Keratinocyte (primary cell): ENCODE measurements at regions not wholly inside any gene's neighbourhood (a gene's known extent, or its start where the extent isn't known, plus 50 kb on each side); places are given as distances from the start of the nearest gene placed in this dataset.

Experiments
- DNase-seq: peaks from one replicate; pipeline ENCODE4 v3.0.0-alpha.2; 2011; ENCODE audit warnings: low read depth, missing footprints, low spot score
- FAIRE-seq: peaks from 2 replicates; lab custom pipeline; 2011; peaks lifted over from hg19 to GRCh38; lab: Jason Lieb, UNC
- H2AFZ ChIP-seq: 2 replicates; pipeline ENCODE4 v1.6.0; 2012; ENCODE audit warnings: low read length, control low read depth, inconsistent platforms; ENCODE audit not compliant: control insufficient read depth
- H3K27ac ChIP-seq: 2 replicates; pipeline ENCODE4 v1.5.1; 2011; ENCODE audit warnings: low read length; ENCODE audit not compliant: control insufficient read depth, insufficient read depth
- H3K27me3 ChIP-seq: 3 replicates; pipeline ENCODE4 v1.6.0; 2011; ENCODE audit warnings: low read length; ENCODE audit not compliant: control insufficient read depth, insufficient read depth; ENCODE audit errors: extremely low read depth
- H3K36me3 ChIP-seq, 2 experiments: 2 replicates in 1 of 2; 3 replicates in 1 of 2; pipeline ENCODE4 v1.5.1; 2011; ENCODE audit warnings: low read length in 2 of 2, mild to moderate bottlenecking in 1 of 2; ENCODE audit not compliant: control insufficient read depth in 2 of 2, insufficient read depth in 2 of 2; ENCODE audit errors: extremely low read depth in 1 of 2
- H3K4me1 ChIP-seq: 3 replicates; pipeline ENCODE4 v1.5.1; 2011; ENCODE audit warnings: low read length; ENCODE audit not compliant: control insufficient read depth, insufficient read depth; ENCODE audit errors: extremely low read depth
- H3K4me2 ChIP-seq: 3 replicates; pipeline ENCODE4 v1.6.0; 2011; ENCODE audit warnings: low read depth, low read length; ENCODE audit not compliant: control insufficient read depth, insufficient read depth; ENCODE audit errors: extremely low read depth
- H3K4me3 ChIP-seq, 3 experiments: fragments of 200-600 bp in 1 of 3; sonication (generic) in 1 of 3; 2 replicates in 2 of 3; 3 replicates in 1 of 3; pipeline ENCODE4 v1.5.1; 2011 to 2016; ENCODE audit warnings: low read length in 3 of 3, mild to moderate bottlenecking in 3 of 3, control low read depth in 2 of 3, inconsistent platforms in 1 of 3, low read depth in 1 of 3, mixed read lengths in 1 of 3, mixed run types in 1 of 3, moderate library complexity in 1 of 3; ENCODE audit not compliant: control insufficient read depth in 2 of 3, insufficient read depth in 2 of 3; ENCODE audit errors: extremely low read depth in 1 of 3
- H3K79me2 ChIP-seq: 2 replicates; pipeline ENCODE4 v1.6.0; 2012; ENCODE audit warnings: low read length; ENCODE audit not compliant: control insufficient read depth, insufficient read depth
- H3K9ac ChIP-seq: 3 replicates; pipeline ENCODE4 v1.6.0; 2011; ENCODE audit warnings: low read length; ENCODE audit not compliant: control insufficient read depth, insufficient read depth; ENCODE audit errors: extremely low read depth
- H3K9me1 ChIP-seq: 3 replicates; pipeline ENCODE4 v1.6.0; 2011; ENCODE audit warnings: low read length; ENCODE audit not compliant: control insufficient read depth, insufficient read depth; ENCODE audit errors: extremely low read depth
- H3K9me3 ChIP-seq: 2 replicates; pipeline ENCODE4 v1.5.1; 2012; ENCODE audit warnings: low read depth, low read length; ENCODE audit not compliant: control insufficient read depth
- H4K20me1 ChIP-seq: 3 replicates; pipeline ENCODE4 v1.6.0; 2011; ENCODE audit warnings: low read length; ENCODE audit not compliant: control insufficient read depth, insufficient read depth; ENCODE audit errors: extremely low read depth
- EZH2 ChIP-seq: IDR thresholded peaks from one replicate; pipeline ENCODE4 v1.6.1; 2012; ENCODE audit warnings: inconsistent platforms, mild to moderate bottlenecking, low read length, moderate library complexity
- dilution Hi-C: fragments of 300-500 bp; cut with MboI; formaldehyde crosslinking; loops from one replicate; pipeline ENCODE4 v1.7.0; 2020; ENCODE audit warnings: low sequenced_read_pairs; ENCODE audit not compliant: extremely low pct_ligation_motif_present
- TF ChIP-seq, protein P1 (sequence below), 3 experiments: IDR thresholded peaks in 1 of 3; conservative IDR thresholded peaks in 1 of 3; optimal IDR thresholded peaks in 1 of 3; 2 replicates in 2 of 3; 3 replicates in 1 of 3; pipeline versions ENCODE3 to v1.5.1; 2011; ENCODE audit warnings: low read length in 3 of 3, mild to moderate bottlenecking in 3 of 3, moderate library complexity in 2 of 3, control low read depth in 1 of 3, inconsistent platforms in 1 of 3; ENCODE audit not compliant: insufficient read depth in 2 of 3; ENCODE audit errors: extremely low read depth in 1 of 3

DNA sequence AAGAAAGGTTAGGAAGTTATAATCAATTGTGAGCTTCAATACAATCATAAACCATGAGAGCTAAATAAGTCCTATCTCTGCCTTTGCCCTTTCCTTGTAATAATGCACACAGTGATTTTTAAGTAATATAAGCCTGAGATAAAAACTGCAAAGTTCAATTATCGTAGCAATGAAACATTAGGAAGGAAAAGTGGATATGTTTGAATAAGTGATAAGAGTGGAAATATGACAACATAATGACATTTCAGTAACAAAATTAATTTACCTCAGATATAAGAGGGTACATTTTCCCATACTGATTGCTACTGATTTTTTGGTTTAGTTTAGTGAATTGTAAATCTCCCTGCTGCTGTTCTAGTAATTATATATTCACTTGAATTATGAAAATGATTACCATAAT, 164.2 kb upstream of the FANCL start:
- dilution Hi-C loops: no loop called here
- no peak overlapping the region for H3K4me3 ChIP-seq
- H2AFZ ChIP-seq: no peak overlapping the region
- no peak for TF ChIP-seq EZH2
- TF ChIP-seq, protein P1, sequence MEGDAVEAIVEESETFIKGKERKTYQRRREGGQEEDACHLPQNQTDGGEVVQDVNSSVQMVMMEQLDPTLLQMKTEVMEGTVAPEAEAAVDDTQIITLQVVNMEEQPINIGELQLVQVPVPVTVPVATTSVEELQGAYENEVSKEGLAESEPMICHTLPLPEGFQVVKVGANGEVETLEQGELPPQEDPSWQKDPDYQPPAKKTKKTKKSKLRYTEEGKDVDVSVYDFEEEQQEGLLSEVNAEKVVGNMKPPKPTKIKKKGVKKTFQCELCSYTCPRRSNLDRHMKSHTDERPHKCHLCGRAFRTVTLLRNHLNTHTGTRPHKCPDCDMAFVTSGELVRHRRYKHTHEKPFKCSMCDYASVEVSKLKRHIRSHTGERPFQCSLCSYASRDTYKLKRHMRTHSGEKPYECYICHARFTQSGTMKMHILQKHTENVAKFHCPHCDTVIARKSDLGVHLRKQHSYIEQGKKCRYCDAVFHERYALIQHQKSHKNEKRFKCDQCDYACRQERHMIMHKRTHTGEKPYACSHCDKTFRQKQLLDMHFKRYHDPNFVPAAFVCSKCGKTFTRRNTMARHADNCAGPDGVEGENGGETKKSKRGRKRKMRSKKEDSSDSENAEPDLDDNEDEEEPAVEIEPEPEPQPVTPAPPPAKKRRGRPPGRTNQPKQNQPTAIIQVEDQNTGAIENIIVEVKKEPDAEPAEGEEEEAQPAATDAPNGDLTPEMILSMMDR (optimal IDR thresholded peaks at IDR 0.05 in 1 of 3, IDR thresholded peaks at IDR 0.05 in 1 of 3, conservative IDR thresholded peaks at IDR 0.05 in 1 of 3; ENCODE audit: extremely low read depth in 1 of 3, insufficient read depth in 2 of 3, low read length in 3 of 3): no peak
- H4K20me1 ChIP-seq: no peaks in the 10 kb centered on the region
- no peaks in the 10 kb centered on the region for H3K9me1 ChIP-seq
- H3K9me3 ChIP-seq: no peaks in the 10 kb centered on the region
- H3K4me2 ChIP-seq: no peak overlapping the region
- DNase-seq (no peak), FAIRE-seq (no peak)
- no peaks in the 10 kb centered on the region for H3K4me1 ChIP-seq
- H3K79me2 ChIP-seq: no peaks in the 10 kb centered on the region
- no peaks in the 10 kb centered on the region for H3K36me3 ChIP-seq
- H3K9ac ChIP-seq: no peak overlapping the region
- H3K27ac ChIP-seq: no peak overlapping the region
- no peaks in the 10 kb centered on the region for H3K27me3 ChIP-seq

- dilution Hi-C loops: no loop called here
- FAIRE-seq: no peak
These were observed 160.8 kb upstream of the FANCL start for GRCh38 chr2:58401936-58402335.

More at GRCh38 chr2:58401936-58402335, 160.8 kb upstream of the FANCL start:
- no peak overlapping the region for H3K27ac ChIP-seq
- no peaks in the 10 kb centered on the region for H3K9me1 ChIP-seq
- no peak overlapping the region for H2AFZ ChIP-seq
- no peak overlapping the region for H3K9ac ChIP-seq
- DNase-seq: no peak
- H3K79me2 ChIP-seq: no peaks in the 10 kb centered on the region
- no peaks in the 10 kb centered on the region for H3K27me3 ChIP-seq
- no peaks in the 10 kb centered on the region for H4K20me1 ChIP-seq
- TF ChIP-seq, protein P1 (optimal IDR thresholded peaks at IDR 0.05 in 1 of 3, IDR thresholded peaks at IDR 0.05 in 1 of 3, conservative IDR thresholded peaks at IDR 0.05 in 1 of 3; ENCODE audit: extremely low read depth in 1 of 3, insufficient read depth in 2 of 3, low read length in 3 of 3): no peak
- no peak for TF ChIP-seq EZH2
- no peaks in the 10 kb centered on the region for H3K9me3 ChIP-seq
- H3K4me1 ChIP-seq: no peaks in the 10 kb centered on the region
- H3K4me3 ChIP-seq: no peak overlapping the region
- H3K36me3 ChIP-seq: no peaks in the 10 kb centered on the region
- no peak overlapping the region for H3K4me2 ChIP-seq
